Colonic mucosa (tissue), 4 donors: ENCODE measurements at regions not wholly inside any gene's neighbourhood (a gene's known extent, or its start where the extent isn't known, plus 50 kb on each side); places are given as distances from the start of the nearest gene placed in this dataset.

Experiments used
- DNase-seq: peaks from one replicate; pipeline ENCODE4 v3.0.0-alpha.2; 2020
- H3K27ac ChIP-seq: fragments of 200-600 bp; one replicate; pipeline ENCODE4 v1.8.0; 2021
- H3K27me3 ChIP-seq: fragments of 200-600 bp; one replicate; pipeline ENCODE4 v1.8.0; 2021
- H3K36me3 ChIP-seq: fragments of 200-600 bp; one replicate; pipeline ENCODE4 v1.8.0; 2021
- H3K4me1 ChIP-seq: fragments of 200-600 bp; one replicate; pipeline ENCODE4 v1.8.0; 2021; ENCODE audit warnings: mild to moderate bottlenecking
- H3K4me3 ChIP-seq: fragments of 200-600 bp; one replicate; pipeline ENCODE4 v1.8.0; 2021
- H3K9ac ChIP-seq, 2 donors: one replicate each; pipeline ENCODE4 v1.7.0; 2013; ENCODE audit warnings: control low read depth in 2 of 2, low read depth in 2 of 2, low read length in 2 of 2
- H3K9me3 ChIP-seq: fragments of 200-600 bp; one replicate; pipeline ENCODE4 v1.8.0; 2021
- intact Hi-C: fragments of 100-400 bp; cut with DNase I; formaldehyde crosslinking; loops from one replicate; pipeline ENCODE4 v1.14.1; 2022
- TF ChIP-seq, protein P1 (sequence below): fragments of 200-600 bp; IDR thresholded peaks from one replicate; pipeline ENCODE4 v1.8.0; 2022; ENCODE audit warnings: antibody characterized with exemption, mild to moderate bottlenecking
- donor health status: healthy.
- donor health status: DM: no; HTN: no; CAD: no.
- donor health status: DM: no; HTN: no; CAD: no.

DNA sequence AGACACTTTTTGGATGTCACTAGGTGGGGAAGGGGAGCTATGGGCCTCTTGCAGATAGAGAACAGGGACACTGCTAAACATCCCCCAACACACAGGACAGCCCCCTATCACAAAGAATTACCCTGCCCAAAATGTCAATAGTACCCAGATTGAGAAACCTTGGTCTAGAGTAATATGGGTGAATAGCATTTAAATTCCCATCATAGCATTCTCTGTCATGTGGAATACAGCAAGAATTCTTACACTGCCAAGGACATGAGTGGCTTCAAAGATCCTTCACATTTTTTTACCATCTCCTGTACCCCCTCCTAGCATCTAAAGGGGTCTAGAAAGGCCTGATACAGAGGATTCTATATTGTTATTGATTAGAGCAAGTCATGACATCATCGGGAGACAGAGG is 83.1 kb upstream of the SSTR4 start:
- H3K9me3 ChIP-seq: no peaks in the 10 kb centered on the region
- H3K4me1 ChIP-seq: no peaks in the 10 kb centered on the region
- H3K27ac ChIP-seq: no peak overlapping the region
- H3K27me3 ChIP-seq: no peaks in the 10 kb centered on the region
- no peak for DNase-seq
- H3K9ac ChIP-seq: no peak overlapping the region
- no peaks in the 10 kb centered on the region for H3K36me3 ChIP-seq
- H3K4me3 ChIP-seq: no peak overlapping the region
- intact Hi-C loops: no loop called here
- TF ChIP-seq, protein P1, sequence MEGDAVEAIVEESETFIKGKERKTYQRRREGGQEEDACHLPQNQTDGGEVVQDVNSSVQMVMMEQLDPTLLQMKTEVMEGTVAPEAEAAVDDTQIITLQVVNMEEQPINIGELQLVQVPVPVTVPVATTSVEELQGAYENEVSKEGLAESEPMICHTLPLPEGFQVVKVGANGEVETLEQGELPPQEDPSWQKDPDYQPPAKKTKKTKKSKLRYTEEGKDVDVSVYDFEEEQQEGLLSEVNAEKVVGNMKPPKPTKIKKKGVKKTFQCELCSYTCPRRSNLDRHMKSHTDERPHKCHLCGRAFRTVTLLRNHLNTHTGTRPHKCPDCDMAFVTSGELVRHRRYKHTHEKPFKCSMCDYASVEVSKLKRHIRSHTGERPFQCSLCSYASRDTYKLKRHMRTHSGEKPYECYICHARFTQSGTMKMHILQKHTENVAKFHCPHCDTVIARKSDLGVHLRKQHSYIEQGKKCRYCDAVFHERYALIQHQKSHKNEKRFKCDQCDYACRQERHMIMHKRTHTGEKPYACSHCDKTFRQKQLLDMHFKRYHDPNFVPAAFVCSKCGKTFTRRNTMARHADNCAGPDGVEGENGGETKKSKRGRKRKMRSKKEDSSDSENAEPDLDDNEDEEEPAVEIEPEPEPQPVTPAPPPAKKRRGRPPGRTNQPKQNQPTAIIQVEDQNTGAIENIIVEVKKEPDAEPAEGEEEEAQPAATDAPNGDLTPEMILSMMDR: no peak

DNA sequence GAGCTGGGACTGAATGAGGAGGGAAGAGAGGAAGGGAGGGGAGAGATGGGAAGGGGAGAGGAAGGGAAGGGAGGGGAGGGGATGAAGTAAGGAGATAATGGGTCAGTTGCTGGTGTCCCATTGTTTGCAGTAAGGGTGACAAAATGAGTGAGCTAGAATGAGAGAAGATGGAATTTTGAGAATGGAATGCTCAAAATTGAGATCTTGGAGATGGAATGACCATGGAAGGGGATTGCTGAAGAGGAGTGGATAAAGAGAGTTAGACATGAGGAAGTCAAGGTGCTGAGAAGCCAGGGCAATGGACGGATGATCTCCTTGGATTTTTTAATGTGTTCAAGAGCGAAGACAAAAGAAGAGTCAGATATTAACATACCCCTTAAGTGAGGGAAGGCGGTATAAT is 80.5 kb upstream of the SSTR4 start:
- H3K36me3 ChIP-seq: no peaks in the 10 kb centered on the region
- no peaks in the 10 kb centered on the region for H3K27me3 ChIP-seq
- H3K9ac ChIP-seq: no peak overlapping the region
- no peak for DNase-seq
- H3K9me3 ChIP-seq: no peaks in the 10 kb centered on the region
- no peak overlapping the region for H3K27ac ChIP-seq
- intact Hi-C loops: no loop called here
- H3K4me1 ChIP-seq: no peaks in the 10 kb centered on the region
- H3K4me3 ChIP-seq: no peak overlapping the region
- TF ChIP-seq, protein P1: no peak

DNA sequence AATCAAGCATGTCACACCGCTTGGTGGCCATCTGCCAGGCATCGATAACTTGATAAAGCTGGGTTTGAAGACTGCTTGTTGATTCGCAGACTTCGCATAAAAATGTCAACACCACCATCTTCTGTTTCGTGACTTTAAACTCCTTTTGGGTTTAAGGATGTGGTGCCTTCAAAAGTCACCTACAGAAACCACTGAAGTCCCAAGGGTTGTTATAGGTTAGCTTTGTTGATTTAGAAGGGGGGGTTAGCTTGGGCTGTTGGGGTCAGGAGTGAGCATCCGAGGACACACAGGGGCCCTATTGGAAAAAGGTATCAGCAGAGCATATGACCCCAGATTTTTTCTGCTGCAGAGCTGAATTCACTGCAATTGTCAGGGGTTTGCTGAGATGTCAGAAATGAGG is 76.7 kb upstream of the SSTR4 start:
- Histone ChIP-seq H3K9me3 (no peaks in the 10 kb centered on the region), H3K4me3 (no peak overlapping the region), H3K27me3 (no peaks in the 10 kb centered on the region), H3K4me1 (no peaks in the 10 kb centered on the region), H3K9ac (no peak overlapping the region), H3K27ac (no peak overlapping the region), H3K36me3 (no peaks in the 10 kb centered on the region)
- TF ChIP-seq, protein P1: no peak
- DNase-seq: no peak
- intact Hi-C loops: no loop called here

DNA sequence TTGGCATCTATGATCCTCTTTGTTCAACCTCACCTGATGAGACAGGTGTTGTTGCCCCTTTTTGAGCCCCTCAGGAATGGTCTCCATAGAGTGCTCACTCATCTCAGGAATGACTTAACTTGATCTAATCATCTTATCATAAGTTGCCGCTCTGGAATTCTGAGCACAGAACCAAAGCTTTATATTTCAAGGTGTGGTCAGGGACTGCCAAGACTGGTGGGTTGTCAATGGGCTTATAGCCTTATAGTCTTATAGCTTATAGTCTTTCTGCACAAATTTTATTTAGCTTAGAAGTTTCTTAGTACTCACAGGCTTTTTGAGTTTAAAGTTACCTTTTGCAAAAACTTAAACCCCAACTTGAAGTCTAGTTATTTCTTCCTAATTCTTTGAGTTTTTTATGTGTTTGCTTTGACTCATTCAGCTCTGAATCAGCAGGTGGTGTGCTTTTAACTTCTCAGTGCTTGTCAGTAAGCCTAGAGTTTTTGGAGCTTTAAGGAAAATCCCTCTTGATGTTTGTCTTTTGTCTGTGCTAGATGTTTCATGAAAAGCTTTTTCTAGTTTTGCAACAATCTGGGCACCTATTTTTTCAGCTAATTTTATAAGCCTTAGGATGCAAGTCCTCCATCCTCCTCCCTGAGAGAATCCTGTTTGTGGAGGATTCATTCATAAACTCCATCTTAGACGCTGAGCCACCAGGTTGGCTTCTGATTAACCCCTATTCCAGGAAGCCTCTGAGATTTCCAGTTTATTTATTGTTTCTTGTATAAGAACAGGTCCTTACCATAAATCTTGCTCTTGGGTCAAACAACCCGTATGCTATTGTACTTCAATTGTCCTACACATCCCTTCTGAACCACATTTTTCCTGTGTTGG is 72.3 kb upstream of the SSTR4 start:
- intact Hi-C loops: no loop called here
- no peaks in the 10 kb centered on the region for H3K4me1 ChIP-seq

DNA sequence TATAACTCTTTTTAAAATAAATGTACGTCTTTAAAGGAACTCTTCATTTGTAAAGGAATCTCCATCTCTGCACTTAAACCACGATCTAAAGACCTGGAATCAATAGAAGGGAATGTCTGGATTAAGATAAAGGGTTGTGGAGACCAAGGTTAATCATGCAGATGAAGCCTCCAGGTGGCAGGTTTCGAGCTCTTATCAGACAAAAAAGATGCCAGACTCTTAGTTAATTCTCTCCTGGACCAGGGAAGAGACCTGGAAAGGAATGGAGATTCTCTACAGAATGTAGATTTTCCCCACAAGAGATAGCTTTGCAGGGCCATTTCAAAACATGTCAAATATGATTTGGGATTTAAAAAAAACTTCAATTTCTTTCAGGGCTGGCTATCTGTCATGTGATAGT is 71.5 kb upstream of the SSTR4 start:
- Histone ChIP-seq H3K4me1 (no peaks in the 10 kb centered on the region), H3K4me3 (no peak overlapping the region), H3K27me3 (no peaks in the 10 kb centered on the region), H3K9me3 (no peaks in the 10 kb centered on the region), H3K27ac (no peak overlapping the region), H3K9ac (no peak overlapping the region), H3K36me3 (no peaks in the 10 kb centered on the region)
- DNase-seq: no peak
- intact Hi-C loops: no loop called here
- TF ChIP-seq, protein P1: no peak

More for the DNA sequence above, 72.3 kb upstream of the SSTR4 start:
- H3K27ac ChIP-seq: no peak overlapping the region
- DNase-seq: no peak
- H3K9me3 ChIP-seq: no peaks in the 10 kb centered on the region
- H3K4me3 ChIP-seq: no peak overlapping the region
- H3K36me3 ChIP-seq: no peaks in the 10 kb centered on the region
- TF ChIP-seq, protein P1: no peak
- H3K9ac ChIP-seq: no peak overlapping the region
- H3K27me3 ChIP-seq: no peaks in the 10 kb centered on the region
